Endothelial cell of umbilical vein (primary cell): ENCODE measurements at regions not wholly inside any gene's neighbourhood (a gene's known extent, or its start where the extent isn't known, plus 50 kb on each side); places are given as distances from the start of the nearest gene placed in this dataset.

Experiments used
- BruUV-seq: library from RNA; stranded (reverse); fragments of 400-500 nt; replicated peaks from 2 replicates; lab custom pipeline; 2021; lab: Mats Ljungman, UMichigan
- CTCF ChIA-PET: fragments of 300-600, 350-600 bp; sonication (Branson Sonifier 250); formaldehyde crosslinking; loops from one replicate; lab custom pipeline; 2021; ENCODE audit warnings: antibody characterized with exemption, inconsistent platforms; lab: Charles Lee
- POLR2A ChIA-PET: fragments of 300-600, 350-600 bp; sonication (Branson Sonifier 250); formaldehyde crosslinking; loops from one replicate; lab custom pipeline; 2021; ENCODE audit warnings: antibody characterized with exemption, inconsistent platforms; lab: Charles Lee
- DNase-seq: peaks from one replicate; pipeline ENCODE4 v3.0.0-alpha.2; 2011; ENCODE audit warnings: low read depth, low spot score
- FAIRE-seq: peaks from 2 replicates; lab custom pipeline; 2011; peaks lifted over from hg19 to GRCh38; lab: Jason Lieb, UNC
- H2AFZ ChIP-seq: 2 replicates; pipeline ENCODE4 v1.6.0; 2012; ENCODE audit warnings: low read depth, low read length, control low read depth, inconsistent platforms
- H3K27ac ChIP-seq: 2 replicates; pipeline ENCODE4 v1.5.1; 2011; ENCODE audit warnings: low read depth, mild to moderate bottlenecking, control low read depth, low read length, moderate library complexity; ENCODE audit not compliant: insufficient read depth
- H3K27me3 ChIP-seq, 2 experiments: 2 replicates each; pipeline versions ENCODE4 v1.6.0 to v1.6.1; 2011; ENCODE audit warnings: low read length in 2 of 2, mixed read lengths in 1 of 2; ENCODE audit not compliant: control insufficient read depth in 2 of 2, insufficient read depth in 2 of 2
- H3K36me3 ChIP-seq, 2 experiments: 2 replicates in 1 of 2; 3 replicates in 1 of 2; pipeline ENCODE4 v1.5.1; 2011; ENCODE audit warnings: low read length in 2 of 2, mild to moderate bottlenecking in 1 of 2, moderate library complexity in 1 of 2; ENCODE audit not compliant: control insufficient read depth in 2 of 2, insufficient read depth in 2 of 2; ENCODE audit errors: extremely low read depth in 1 of 2
- H3K4me1 ChIP-seq: 3 replicates; pipeline ENCODE4 v1.5.1; 2011; ENCODE audit warnings: mild to moderate bottlenecking, low read length; ENCODE audit not compliant: control insufficient read depth, insufficient read depth; ENCODE audit errors: extremely low read depth
- H3K4me2 ChIP-seq: 2 replicates; pipeline ENCODE4 v1.6.1; 2011; ENCODE audit warnings: low read length, control low read depth, mixed read lengths; ENCODE audit not compliant: insufficient read depth
- H3K4me3 ChIP-seq, 3 experiments: fragments of 200-600 bp in 1 of 3; sonication (generic), shearing (Covaris generic) in 1 of 3; replicated peaks in 1 of 3; 2 replicates each; pipeline ENCODE4 v1.5.1; 2011 to 2016; ENCODE audit warnings: control low read depth in 3 of 3, low read length in 3 of 3, mild to moderate bottlenecking in 2 of 3, inconsistent platforms in 1 of 3, low read depth in 1 of 3, moderate library complexity in 1 of 3; ENCODE audit not compliant: insufficient read depth in 1 of 3
- H3K79me2 ChIP-seq: 2 replicates; pipeline ENCODE4 v1.6.0; 2012; ENCODE audit warnings: low read length, inconsistent platforms; ENCODE audit not compliant: control insufficient read depth, insufficient read depth
- H3K9ac ChIP-seq: replicated peaks from 2 replicates; pipeline ENCODE3; 2011; ENCODE audit warnings: low read length, control low read depth; ENCODE audit not compliant: insufficient read depth; ENCODE audit errors: extremely low read depth
- H3K9me1 ChIP-seq: replicated peaks from 3 replicates; pipeline ENCODE4 v1.6.0; 2011; ENCODE audit warnings: mild to moderate bottlenecking, low read length; ENCODE audit not compliant: control insufficient read depth, insufficient read depth; ENCODE audit errors: extremely low read depth
- H3K9me3 ChIP-seq: replicated peaks from 2 replicates; pipeline ENCODE4 v1.5.1; 2012; ENCODE audit warnings: low read length, inconsistent platforms; ENCODE audit not compliant: control insufficient read depth, insufficient read depth
- H4K20me1 ChIP-seq: replicated peaks from 2 replicates; pipeline ENCODE3; 2011; ENCODE audit warnings: mild to moderate bottlenecking, low read length; ENCODE audit not compliant: control insufficient read depth, insufficient read depth; ENCODE audit errors: extremely low read depth
- FOS ChIP-seq: IDR thresholded peaks from 2 replicates; pipeline ENCODE4 v1.6.1; 2011; ENCODE audit warnings: mild to moderate bottlenecking, low read length, moderate library complexity, borderline replicate concordance; ENCODE audit not compliant: insufficient read depth
- GATA2 ChIP-seq: IDR thresholded peaks from 2 replicates; pipeline ENCODE4 v1.7.0; 2011; ENCODE audit warnings: low read depth, mild to moderate bottlenecking, moderate library complexity, mixed read lengths, low read length; ENCODE audit not compliant: insufficient read length, insufficient read depth
- MAX ChIP-seq: IDR thresholded peaks from 2 replicates; pipeline ENCODE4 v1.6.1; 2011; ENCODE audit not compliant: insufficient read depth, insufficient read length
- MYC ChIP-seq: IDR thresholded peaks from one replicate; pipeline ENCODE4 v1.6.1; 2011; ENCODE audit warnings: mild to moderate bottlenecking, low read depth, low read length
- POLR2A ChIP-seq: IDR thresholded peaks from 2 replicates; pipeline ENCODE4 v1.6.1; 2012; ENCODE audit warnings: low read depth, mild to moderate bottlenecking, control low read depth, low read length
- dilution Hi-C: fragments of 300-500 bp; cut with MboI; formaldehyde crosslinking; loops from one replicate; pipeline ENCODE4 v1.15.0; 2019; ENCODE audit warnings: low sequenced_read_pairs; ENCODE audit not compliant: extremely low pct_ligation_motif_present
- intact Hi-C: fragments of 100-400 bp; cut with micrococcal nuclease; formaldehyde crosslinking; loops from one replicate; pipeline ENCODE4 v1.10.0; 2022

GRCh38 chr16:64585367-64585766 lies 536.5 kb downstream of the CDH11 start:
- no peak overlapping the region for H3K4me3 ChIP-seq
- H3K27me3 ChIP-seq, result no peaks in the 10 kb centered on the region
- H3K27ac ChIP-seq, result no peak overlapping the region
- DNase-seq (no peak), FAIRE-seq (no peak)
- no peaks in the 10 kb centered on the region for H3K36me3 ChIP-seq
- ChIA-PET CTCF (no interaction called here), POLR2A (no interaction called here)
- H2AFZ ChIP-seq, result no peak overlapping the region
- no peaks in the 10 kb centered on the region for H3K79me2 ChIP-seq
- no peak overlapping the region for H3K9ac ChIP-seq
- no TSS peak for BruUV-seq
- no peaks in the 10 kb centered on the region for H3K9me1 ChIP-seq
- intact Hi-C loops, result no loop called here
- dilution Hi-C loops, result no loop called here
- H3K4me2 ChIP-seq, result no peak overlapping the region
- H3K9me3 ChIP-seq, result no peaks in the 10 kb centered on the region
- H3K4me1 ChIP-seq, result no peaks in the 10 kb centered on the region
- H4K20me1 ChIP-seq, result no peaks in the 10 kb centered on the region
- TF ChIP-seq MYC (no peak), FOS (no peak)

- intact Hi-C loops (no loop called here), dilution Hi-C loops (no loop called here)
- H2AFZ ChIP-seq, result no peak overlapping the region
- FAIRE-seq (no peak), DNase-seq (no peak)
- no TSS peak for BruUV-seq
- ChIA-PET CTCF (no interaction called here), POLR2A (no interaction called here)
- no peak overlapping the region for H3K27ac ChIP-seq
- no peak for TF ChIP-seq POLR2A
- TF ChIP-seq GATA2, result no peak
- no peak for TF ChIP-seq MYC
- TF ChIP-seq MAX, result no peak
- no peak for TF ChIP-seq FOS
- no peak overlapping the region for H3K9ac ChIP-seq
- no peaks in the 10 kb centered on the region for H3K9me1 ChIP-seq
- no peaks in the 10 kb centered on the region for H3K4me1 ChIP-seq
- no peaks in the 10 kb centered on the region for H3K27me3 ChIP-seq
- H3K79me2 ChIP-seq, result no peaks in the 10 kb centered on the region
- no peak overlapping the region for H3K4me2 ChIP-seq
- H3K4me3 ChIP-seq, result no peak overlapping the region
- H3K36me3 ChIP-seq, result no peaks in the 10 kb centered on the region
- no peaks in the 10 kb centered on the region for H3K9me3 ChIP-seq
- H4K20me1 ChIP-seq, result no peaks in the 10 kb centered on the region
Observed at GRCh38 chr16:64580558-64580957, 541.3 kb downstream of the CDH11 start.
